Activated CD4-positive, alpha-beta T cell treated with anti-CD3 and anti-CD28 coated beads, Interleukin-2, amount 50 U/mL, for 48 hours (primary cell): ENCODE measurements at regions not wholly inside any gene's neighbourhood (a gene's known extent, or its start where the extent isn't known, plus 50 kb on each side); places are given as distances from the start of the nearest gene placed in this dataset.
A peak's percentile ranks its signal among the peaks of the same experiment; 100 is the strongest.
"Not testable (repeated sequence)": the region's sequence is repeated elsewhere in the genome, so short reads cannot be mapped to it uniquely, and the experiment has no call there.

Experiments
- DNase-seq, 2 experiments: peaks; one replicate each; pipeline ENCODE4 v3.0.0-alpha.2; 2020

GRCh38 chr1:120619867-120620692 lies 103.7 kb upstream of the NBPF26 start:
- not testable (repeated sequence) for DNase-seq

GRCh38 chr1:120620693-120620969 lies 103.1 kb upstream of the NBPF26 start:
- not testable (repeated sequence) for DNase-seq

- not testable (repeated sequence) for DNase-seq
These were observed 102.5 kb upstream of the NBPF26 start for GRCh38 chr1:120621278-120621677.

DNA sequence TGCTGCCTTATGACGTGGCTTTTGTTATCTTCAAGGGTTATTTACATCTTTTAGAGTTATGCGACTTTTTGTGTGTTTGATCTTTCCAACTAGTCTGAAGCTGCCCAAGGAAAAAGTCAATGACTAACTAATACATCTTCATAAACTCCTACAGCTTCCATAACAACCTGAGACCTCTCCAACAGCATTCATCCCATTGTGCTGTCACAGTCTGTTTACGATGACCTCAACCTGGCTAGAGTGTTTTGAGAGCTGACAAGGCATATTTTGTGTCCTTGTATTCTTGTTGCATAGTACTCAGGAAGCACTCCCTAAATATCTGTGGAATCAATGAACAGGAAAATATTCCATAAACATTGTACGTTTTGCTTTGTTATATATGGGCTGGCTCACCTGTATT lies 100.2 kb upstream of the NBPF26 start:
- DNase-seq = not testable (repeated sequence)

DNA sequence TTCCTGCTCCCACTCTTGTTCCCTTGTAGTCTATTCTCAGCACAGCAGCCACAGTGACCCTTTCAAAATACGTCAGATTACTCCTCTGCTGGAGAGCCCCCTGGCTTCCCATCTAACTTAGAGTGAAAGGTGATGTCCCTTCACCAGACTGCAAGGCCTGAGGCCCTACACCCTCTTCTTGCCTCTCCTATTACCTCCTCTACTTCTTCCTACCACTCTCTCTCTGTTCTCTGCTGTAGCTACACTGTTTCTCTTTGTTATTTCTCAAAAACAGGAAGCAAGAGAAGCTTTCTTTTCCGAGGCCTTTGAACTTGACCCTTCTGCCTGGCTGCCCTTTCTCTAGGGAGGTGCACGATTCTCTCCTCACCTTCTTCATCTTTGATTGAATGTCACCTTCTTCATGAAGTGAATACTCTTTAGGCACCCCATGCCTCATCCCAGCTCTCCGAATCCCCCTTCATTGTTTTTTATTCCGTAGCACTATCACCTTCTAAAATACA lies 99.1 kb upstream of the NBPF26 start:
- DNase-seq = not testable (repeated sequence)

DNA sequence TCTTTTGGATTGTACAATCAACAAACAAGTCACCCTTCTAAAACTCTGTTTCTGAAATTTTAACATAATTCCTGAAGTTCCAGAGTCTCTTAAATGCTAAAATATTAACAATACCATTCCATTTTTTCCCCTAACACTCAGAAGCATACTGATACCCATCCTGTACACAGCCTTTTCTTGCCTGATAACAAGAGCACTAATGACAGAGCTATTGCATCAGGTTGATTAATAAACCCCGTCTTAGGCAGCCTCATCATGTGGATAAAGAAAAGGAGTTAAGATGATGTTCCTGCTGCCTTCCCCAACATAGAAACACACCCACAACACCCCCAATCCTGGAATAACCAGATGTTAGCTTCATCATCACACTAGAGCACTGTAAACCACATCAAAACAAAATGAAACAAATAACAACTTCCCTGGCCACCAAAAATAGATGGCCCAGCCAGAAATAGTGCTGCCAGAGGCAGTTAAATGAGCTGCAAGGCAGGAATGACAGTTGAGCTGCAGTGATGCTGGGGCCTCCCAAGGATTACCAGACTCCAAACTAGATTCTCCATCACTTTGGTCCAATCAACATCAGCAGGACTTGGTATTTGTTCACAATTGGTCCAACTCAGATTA lies 93.8 kb upstream of the NBPF26 start:
- DNase-seq = not testable (repeated sequence)

- not testable (repeated sequence) for DNase-seq
These were observed 88.6 kb upstream of the NBPF26 start for GRCh38 chr1:120634816-120635806.

- DNase-seq = not testable (repeated sequence)
These were observed 83.3 kb upstream of the NBPF26 start for GRCh38 chr1:120640261-120641013.

DNA sequence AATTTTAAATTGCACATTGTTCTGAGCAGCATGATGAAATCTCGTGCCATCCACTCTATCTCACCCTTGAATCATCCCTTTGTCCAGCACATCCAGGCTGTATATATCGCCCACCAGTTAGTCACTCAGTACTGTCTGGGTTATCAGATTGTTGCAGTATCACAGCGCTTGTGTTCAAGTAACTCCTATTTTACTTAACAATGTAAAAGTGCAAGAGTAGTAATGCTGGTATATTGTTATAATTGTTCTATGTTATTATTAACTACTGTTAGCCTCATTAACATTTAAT lies 82.8 kb upstream of the NBPF26 start:
- DNase-seq = not testable (repeated sequence)

GRCh38 chr1:120647182-120647581 lies 76.6 kb upstream of the NBPF26 start:
- DNase-seq = not testable (repeated sequence)

GRCh38 chr1:120648915-120649623 lies 74.7 kb upstream of the NBPF26 start:
- not testable (repeated sequence) for DNase-seq

- DNase-seq = not testable (repeated sequence)
These were observed 74.0 kb upstream of the NBPF26 start for GRCh38 chr1:120649730-120650129.

- not testable (repeated sequence) for DNase-seq
These were observed 69.6 kb upstream of the NBPF26 start for GRCh38 chr1:120654114-120654513.

DNA sequence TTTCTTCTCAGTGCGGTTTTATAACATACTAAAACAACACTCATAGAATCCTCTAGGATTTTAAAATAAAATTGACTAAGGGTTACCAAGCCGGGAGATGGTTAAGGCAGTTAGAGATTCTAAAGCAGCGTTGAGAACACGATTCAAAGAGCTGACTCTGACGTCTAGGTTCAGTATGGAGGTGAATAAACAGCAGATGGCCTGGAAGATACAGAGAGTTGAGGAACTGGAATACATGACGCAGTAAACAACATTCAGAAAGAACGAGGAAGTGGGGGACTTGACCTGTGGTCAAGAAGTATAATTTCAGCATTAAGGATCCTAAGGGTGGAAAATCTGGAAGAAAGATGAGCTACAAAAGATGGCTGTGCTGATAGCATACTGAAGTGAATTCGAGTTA lies 68.4 kb upstream of the NBPF26 start:
- not testable (repeated sequence) for DNase-seq

- DNase-seq = not testable (repeated sequence)
These were observed 67.6 kb upstream of the NBPF26 start for GRCh38 chr1:120656116-120656515.

- DNase-seq = not testable (repeated sequence)
These were observed 65.9 kb upstream of the NBPF26 start for GRCh38 chr1:120657804-120658203.

- not testable (repeated sequence) for DNase-seq
These were observed 65.1 kb upstream of the NBPF26 start for GRCh38 chr1:120658622-120659021.

DNA sequence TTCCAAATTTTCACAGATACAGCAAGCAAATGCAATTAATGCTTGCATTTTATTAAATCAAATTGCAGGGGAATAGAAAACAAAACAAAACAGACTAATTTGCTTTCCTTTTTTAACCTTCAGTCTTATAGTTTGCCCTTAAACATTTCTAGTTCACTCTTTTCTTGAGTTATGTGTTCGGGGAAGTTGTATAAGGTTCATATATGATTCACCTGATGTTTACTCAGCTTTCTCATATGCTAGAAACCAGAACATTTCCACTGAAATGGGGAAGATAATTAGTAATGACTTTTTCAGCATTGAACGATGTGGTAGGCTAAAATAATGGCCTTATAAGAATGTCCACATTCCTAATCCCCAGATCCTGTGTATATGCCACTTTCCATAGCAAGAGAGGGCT lies 64.6 kb upstream of the NBPF26 start:
- not testable (repeated sequence) for DNase-seq

GRCh38 chr1:120664376-120665249 lies 59.1 kb upstream of the NBPF26 start:
- DNase-seq = not testable (repeated sequence)

DNA sequence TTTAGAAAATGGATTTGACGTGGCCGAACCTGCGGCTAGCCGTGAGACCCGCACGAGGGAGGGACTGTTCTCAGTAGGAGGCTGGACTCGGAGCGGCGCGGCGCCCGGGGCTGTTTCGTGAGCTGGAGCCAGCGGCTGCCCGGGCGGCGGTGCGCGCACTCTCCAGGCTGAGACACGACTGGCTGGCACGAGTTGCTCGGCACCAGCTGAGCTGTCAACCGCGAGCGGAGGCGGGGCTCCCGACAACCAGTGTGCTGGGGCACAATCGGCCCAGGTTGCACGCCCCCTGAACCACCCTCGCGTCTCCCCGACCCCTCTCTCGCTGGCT lies 58.5 kb upstream of the NBPF26 start:
- peak; percentile 31 to 37 for DNase-seq

DNA sequence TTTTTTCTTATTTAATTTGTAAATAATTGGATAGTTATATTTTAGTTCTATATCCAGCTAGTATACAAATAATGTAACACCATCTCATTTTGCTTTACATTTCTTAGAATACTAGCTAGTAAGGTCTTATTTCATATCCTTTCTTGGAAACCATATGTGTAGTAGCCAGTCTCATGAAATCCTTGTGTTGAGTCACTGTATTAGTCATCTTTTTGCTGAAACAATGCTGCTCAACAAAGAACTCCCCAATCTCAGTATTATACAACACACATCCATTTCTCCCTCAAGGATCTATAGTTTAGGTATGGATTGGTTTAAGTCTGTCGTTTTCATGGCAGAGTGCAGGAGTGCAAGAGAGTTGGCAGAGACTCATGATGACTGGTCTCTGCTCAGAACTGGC lies 55.6 kb upstream of the NBPF26 start:
- not testable (repeated sequence) for DNase-seq
